GM12892 (cell line): ENCODE measurements at regions not wholly inside any gene's neighbourhood (a gene's known extent, or its start where the extent isn't known, plus 50 kb on each side); places are given as distances from the start of the nearest gene placed in this dataset.

Experiments used
- DNase-seq: peaks from one replicate; pipeline ENCODE4 v3.0.0; 2011; ENCODE audit not compliant: insufficient read length
- FAIRE-seq: peaks from 2 replicates; lab custom pipeline; 2011; peaks lifted over from hg19 to GRCh38; lab: Jason Lieb, UNC
- POLR2A ChIP-seq: IDR thresholded peaks from 2 replicates; pipeline ENCODE4 v1.6.1; 2011; ENCODE audit warnings: low read depth, low read length, control low read depth
- POLR2AphosphoS5 ChIP-seq: IDR thresholded peaks from 2 replicates; pipeline ENCODE4 v1.6.1; 2011; ENCODE audit warnings: low read depth, low read length, control low read depth
- TAF1 ChIP-seq: IDR thresholded peaks from 2 replicates; pipeline ENCODE4 v1.6.1; 2011; ENCODE audit warnings: low read depth, mild to moderate bottlenecking, control low read depth, low read length, borderline replicate concordance

DNA sequence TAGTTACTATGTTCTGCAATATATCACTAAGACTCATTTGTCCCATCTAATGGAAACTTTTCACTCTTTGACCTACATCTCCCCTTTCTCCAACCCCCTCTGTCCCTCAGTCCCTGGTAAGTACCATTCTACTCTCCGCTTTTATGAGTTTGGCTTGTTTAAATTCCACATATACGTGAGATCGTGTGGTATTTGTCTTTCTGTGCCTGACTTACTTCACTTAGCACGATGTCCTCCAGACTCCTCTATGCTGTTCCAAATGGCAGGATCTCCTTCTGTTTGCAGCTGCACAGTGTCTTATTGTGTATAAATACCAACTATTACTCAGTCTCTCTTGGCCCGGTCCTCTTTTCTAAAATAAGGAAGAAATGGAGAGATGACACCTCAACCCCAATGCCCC lies 205.4 kb upstream of the NTM start:
- FAIRE-seq (no peak), DNase-seq (no peak)
- TF ChIP-seq POLR2A (no peak), POLR2AphosphoS5 (no peak), TAF1 (no peak)

DNA sequence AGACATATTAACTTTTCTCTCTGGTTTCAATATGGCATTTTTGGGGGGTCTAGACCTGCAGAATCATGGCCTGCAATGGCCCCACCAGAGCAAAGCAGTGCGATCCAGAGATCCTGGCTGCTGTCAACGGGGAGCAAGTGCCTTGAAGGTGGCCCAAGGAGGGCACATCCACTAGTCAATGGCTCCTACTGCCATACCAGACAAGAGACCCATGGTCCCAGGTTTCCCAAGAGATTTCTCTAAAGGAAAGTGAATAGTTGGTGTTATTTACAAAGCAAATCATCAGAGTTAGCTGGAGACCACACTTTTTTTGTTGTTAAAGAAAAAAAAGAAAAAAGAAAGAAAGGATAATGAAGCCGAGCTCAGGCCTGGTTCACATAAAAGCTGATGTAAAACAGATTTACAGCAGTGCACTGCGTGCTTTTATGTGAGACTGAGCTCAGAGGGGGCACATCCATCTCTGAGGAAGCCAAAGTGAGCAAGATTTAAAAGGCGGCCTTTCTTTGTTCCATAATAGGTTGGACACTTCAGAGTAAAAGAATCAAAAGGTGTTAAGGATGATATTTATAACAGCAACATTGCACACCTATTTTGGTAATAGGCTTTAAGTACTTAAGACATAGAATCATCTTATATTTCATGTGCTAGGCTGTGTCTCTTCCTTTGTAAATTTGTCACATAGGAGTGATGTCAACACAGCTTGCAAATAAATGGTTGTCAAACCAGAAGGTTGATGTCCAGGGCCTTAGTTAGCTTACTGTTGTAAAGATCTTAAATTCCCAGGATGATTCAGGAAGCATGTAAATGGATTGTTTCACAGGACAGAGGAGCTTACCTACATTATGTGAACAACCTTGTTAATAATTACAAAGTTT lies 201.3 kb upstream of the NTM start:
- DNase-seq (no peak), FAIRE-seq (no peak)
- TF ChIP-seq POLR2A (no peak), TAF1 (no peak), POLR2AphosphoS5 (no peak)

DNA sequence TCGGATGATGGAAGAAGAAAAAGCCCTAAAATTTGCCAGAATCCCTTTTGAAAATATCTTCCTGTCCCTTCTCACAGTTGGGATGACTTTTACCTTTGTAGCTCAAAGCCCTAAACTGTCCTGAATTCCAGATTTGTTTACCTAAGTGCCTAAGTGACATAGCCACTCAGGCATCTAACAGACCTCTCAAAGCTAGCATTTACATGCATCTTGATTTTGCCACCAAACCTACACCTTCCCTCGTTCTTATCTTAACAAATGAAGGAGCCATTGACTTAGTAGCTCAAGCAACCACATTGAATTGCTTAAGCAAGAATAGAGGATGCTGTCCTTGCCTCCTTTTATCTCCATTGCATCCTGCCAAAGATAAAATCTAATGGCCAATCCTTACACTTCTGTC lies 198.4 kb upstream of the NTM start:
- DNase-seq, result no peak
- TF ChIP-seq POLR2AphosphoS5 (no peak), TAF1 (no peak), POLR2A (no peak)
- FAIRE-seq, result no peak

DNA sequence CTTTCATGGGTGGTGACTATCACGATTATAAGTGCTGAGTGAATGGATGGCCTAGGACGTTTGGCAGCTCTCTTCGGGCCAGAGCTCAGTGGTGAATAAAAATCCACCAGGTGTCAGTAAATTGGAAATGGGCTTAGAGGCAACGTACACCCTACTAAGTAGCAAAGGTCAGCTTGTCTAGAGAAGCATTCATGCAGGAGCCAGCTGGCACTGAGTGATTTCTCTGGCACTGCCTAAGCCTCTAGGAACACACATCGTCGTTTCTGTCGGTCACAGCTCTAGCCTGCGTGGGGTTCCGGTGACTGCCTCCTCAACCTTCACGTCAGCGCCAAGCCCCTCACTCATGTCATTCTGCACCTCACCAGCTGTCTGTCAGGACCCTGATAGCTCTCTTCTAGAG lies 192.4 kb upstream of the NTM start:
- FAIRE-seq (no peak), DNase-seq (no peak)
- TF ChIP-seq TAF1 (no peak), POLR2A (no peak), POLR2AphosphoS5 (no peak)

DNA sequence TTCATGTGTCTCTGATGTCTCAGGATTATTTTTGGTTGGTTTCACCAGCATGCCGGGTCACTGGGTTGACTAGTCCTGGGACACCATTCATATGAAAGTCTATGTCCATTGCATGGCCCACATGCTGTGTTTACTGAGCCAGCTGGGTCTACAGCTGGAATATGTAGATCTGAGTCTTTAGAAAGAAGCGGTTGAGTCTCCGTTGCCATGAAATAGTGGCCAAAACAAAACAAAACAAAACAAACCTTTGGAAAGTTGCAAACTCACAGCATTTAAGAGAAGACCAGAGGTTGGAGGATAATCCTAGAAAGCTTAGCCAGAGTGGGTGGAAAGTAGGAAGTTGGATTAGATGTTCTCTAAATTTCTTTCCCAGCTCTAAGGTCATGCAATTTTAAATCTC lies 191.8 kb upstream of the NTM start:
- FAIRE-seq, result no peak

DNA sequence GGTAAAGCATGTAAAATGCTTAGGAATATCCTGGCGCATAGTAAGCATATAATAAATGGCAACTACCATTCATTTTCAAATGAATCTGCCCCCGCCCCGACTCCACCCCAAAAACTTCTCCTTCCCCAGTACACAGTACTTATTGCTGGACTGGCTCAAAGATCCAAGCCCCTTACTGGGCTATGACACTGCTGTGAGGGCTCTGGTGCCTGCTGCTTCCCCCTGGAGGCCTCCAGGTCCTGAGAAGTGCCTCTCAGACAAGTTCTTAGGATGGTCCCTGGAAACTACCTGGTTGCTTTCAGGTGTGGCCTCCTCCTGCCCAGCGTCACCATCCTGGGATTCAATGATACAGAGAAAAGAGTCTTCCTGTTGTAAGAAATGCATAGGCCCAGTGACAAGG lies 190.6 kb upstream of the NTM start:
- TF ChIP-seq TAF1 (no peak), POLR2A (no peak), POLR2AphosphoS5 (no peak)
- FAIRE-seq (no peak), DNase-seq (no peak)

More for the DNA sequence above, 191.8 kb upstream of the NTM start:
- TF ChIP-seq POLR2AphosphoS5 (no peak), TAF1 (no peak), POLR2A (no peak)
- no peak for DNase-seq

DNA sequence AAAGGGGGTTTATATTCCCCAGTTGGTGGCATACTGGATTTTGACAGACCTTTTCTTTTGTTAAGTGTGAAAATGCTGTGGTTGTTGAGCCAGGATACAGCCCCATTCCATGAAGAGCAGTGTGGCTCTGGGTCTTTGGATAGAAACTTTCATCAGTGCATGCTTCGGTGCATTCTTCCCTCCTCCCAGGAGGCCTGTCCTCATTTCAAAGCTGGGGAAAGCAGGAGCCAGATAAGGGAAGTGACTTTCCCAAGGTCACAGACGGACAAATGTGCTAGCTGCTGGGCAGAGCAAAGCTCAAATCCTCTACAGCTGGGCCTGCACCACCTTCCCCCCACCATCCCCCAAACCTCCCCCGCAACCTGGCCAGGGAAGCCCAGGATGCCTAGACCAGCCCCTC lies 184.5 kb upstream of the NTM start:
- DNase-seq (no peak), FAIRE-seq (no peak)
- no peak for TF ChIP-seq POLR2A
- no peak for TF ChIP-seq POLR2AphosphoS5
- TF ChIP-seq TAF1, result no peak

DNA sequence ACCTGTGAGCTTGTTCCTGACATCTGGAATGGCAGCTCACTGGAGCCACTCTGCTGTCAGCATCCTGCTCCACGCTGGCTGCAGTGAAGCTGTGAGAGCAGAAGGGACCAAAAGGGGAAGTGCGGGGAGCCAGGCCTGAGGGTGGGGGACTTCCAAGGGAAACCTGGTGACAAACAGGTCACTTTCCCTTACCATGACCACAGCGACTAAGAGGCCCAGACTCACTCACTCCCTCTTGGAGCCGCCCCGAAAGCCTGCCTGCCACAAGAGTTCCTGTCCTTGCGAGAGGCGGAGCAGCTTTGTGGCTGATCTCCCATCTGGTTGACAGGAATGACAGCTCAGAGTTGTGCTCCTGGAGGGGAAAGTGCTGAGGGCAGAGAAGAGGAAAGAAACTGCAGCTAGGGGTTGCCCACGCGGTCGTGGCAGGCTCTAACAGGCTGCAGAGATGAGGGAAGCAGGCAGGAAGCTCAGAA lies 183.8 kb upstream of the NTM start:
- FAIRE-seq (peak; percentile 99), DNase-seq (peak; percentile 39)
- peak; percentile 52; the same call in 1 of the 2 replicates for TF ChIP-seq POLR2AphosphoS5
- TF ChIP-seq TAF1, result no peak; the same call in 1 of the 2 replicates
- peak; percentile 62; the same call in 1 of the 2 replicates for TF ChIP-seq POLR2A

DNA sequence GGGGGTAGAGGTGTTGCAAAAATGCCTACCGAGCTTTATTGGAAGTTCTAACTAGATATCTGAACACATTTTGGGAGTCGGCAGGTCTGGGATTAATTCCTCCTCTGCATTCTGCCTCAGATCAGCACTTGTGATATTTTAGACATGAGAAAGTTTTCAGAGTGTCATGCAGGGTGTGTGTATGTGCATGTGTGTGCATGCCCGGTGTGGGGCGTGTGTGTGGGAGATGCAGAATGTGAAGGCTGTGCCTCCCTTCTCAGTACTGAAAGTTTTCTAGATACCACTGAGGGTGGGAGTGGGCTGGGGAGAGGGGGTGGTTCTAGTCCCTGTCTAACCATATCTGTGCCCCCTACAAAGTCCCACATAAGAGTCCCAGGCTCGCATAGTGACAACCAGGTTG lies 180.0 kb upstream of the NTM start:
- TF ChIP-seq TAF1 (no peak), POLR2A (no peak), POLR2AphosphoS5 (no peak)
- DNase-seq (no peak), FAIRE-seq (no peak)

DNA sequence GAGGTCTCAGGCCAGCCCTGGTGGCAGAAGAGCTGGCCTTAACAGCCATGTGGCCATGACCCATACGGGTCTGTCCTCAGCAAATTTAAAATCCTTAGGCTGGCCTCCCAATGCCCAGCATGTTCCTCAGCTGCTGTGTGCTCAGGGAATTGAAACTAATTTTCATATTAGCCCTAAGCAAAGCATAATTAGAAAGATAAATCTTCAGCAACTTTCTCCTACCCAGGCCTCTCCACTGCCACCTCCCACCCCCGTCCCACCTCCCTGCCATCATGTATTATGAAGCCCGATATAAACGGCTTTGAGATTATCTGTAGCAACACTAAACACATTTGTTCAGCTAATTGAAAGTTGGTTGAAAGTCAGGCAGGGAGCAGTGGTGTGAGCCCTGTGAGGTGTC lies 178.8 kb upstream of the NTM start:
- FAIRE-seq, result peak; percentile 17

DNA sequence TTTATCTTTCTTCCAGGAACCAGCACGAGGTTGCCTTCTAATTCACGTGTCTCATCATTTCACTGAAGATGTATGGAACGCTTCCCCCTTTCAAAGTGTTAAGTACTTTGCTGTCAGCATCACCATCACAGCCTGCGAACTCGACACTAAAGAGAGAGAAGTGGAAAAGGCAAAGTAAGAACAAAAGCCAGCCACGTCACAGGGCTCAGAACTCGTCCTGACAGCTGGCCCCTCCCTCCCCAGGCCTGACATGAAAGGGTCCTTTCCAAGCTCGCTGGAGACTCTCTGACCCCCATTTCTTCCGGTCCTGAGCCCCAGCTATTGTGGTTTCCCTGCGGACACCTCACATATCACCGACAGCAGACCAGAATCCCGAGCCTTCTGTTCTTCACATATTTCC lies 177.8 kb upstream of the NTM start:
- DNase-seq (no peak), FAIRE-seq (no peak)
- no peak for TF ChIP-seq POLR2AphosphoS5

More for the DNA sequence above, 178.8 kb upstream of the NTM start:
- DNase-seq, result no peak
- TF ChIP-seq POLR2A, result no peak
- no peak for TF ChIP-seq TAF1
- no peak for TF ChIP-seq POLR2AphosphoS5

DNA sequence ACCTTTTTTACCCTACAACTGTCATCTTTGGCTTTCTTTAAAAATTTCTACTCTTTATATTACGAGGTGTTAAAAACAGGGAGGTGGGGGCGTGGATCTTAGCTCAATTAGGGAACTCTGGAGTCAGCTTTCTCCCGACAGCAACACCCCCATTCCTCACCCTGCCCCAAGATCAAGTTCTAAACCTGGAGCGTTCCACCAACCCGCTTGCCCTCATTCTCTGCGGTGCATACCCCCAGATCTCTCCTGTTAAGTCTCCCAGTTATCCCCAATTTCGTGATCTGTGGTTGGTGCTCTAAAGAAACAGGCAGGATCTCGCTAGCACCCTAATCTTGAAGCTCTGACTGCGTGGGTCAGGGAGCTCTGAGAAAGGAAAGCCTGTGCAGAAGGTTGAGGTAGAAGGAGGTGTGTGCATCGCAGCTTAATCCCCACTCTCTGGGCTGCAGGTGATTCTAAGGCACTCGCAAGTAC lies 177.3 kb upstream of the NTM start:
- TF ChIP-seq POLR2AphosphoS5 (no peak), POLR2A (no peak), TAF1 (no peak)
- FAIRE-seq (no peak), DNase-seq (no peak)

DNA sequence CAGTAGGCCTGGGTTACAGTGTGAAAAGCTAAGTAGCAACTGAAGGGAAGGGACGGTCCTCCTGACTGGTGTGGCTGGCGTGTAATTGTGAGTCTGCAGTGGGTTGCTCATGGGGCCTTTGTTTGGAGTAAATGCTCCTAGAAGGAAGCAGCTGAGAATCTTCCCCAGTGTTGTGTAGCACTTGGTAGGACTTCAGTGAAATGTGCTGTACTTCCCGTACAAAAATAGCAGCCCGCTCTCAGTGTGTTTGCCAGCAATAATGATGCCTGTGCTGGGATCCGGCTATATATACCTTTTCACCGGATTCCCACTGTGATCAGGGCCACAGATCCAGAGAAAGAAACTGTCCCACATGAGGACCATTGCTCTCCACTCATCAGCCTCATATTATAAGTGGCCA lies 175.7 kb upstream of the NTM start:
- FAIRE-seq, result no peak
- TF ChIP-seq TAF1 (no peak), POLR2A (no peak), POLR2AphosphoS5 (no peak)

More for the DNA sequence above, 175.7 kb upstream of the NTM start:
- DNase-seq, result no peak
